Natural killer cell (primary cell): ENCODE measurements at regions not wholly inside any gene's neighbourhood (a gene's known extent, or its start where the extent isn't known, plus 50 kb on each side); places are given as distances from the start of the nearest gene placed in this dataset.

Source experiments
- ATAC-seq, 3 donors: fragments of 150-1000 bp in 2 of 3; fragments of 200-7000 bp in 1 of 3; cut with Tn5 transposase; 1 replicate in 1 of 3; 2 replicates in 2 of 3; pipeline ENCODE4 v1.10.0; 2021; ENCODE audit warnings: mild to moderate bottlenecking in 2 of 3, moderate library complexity in 2 of 3
- DNase-seq, 2 donors: peaks; one replicate each; pipeline versions ENCODE4 v3.0.0 to v3.0.0-alpha.2; 2013 to 2021; ENCODE audit warnings: mixed read lengths in 1 of 2
- H3K27ac ChIP-seq: one replicate; pipeline ENCODE4 v1.5.1; 2013; ENCODE audit warnings: mild to moderate bottlenecking, low read length
- H3K27me3 ChIP-seq: one replicate; pipeline ENCODE4 v1.6.1; 2013; ENCODE audit warnings: low read length; ENCODE audit not compliant: control insufficient read depth, insufficient read depth
- H3K36me3 ChIP-seq: one replicate; pipeline ENCODE4 v1.6.1; 2013; ENCODE audit warnings: low read length; ENCODE audit not compliant: control insufficient read depth, insufficient read depth
- H3K4me1 ChIP-seq: one replicate; pipeline ENCODE4 v1.6.1; 2013; ENCODE audit warnings: low read length; ENCODE audit not compliant: control insufficient read depth, insufficient read depth
- H3K4me3 ChIP-seq: one replicate; pipeline ENCODE4 v1.5.1; 2013; ENCODE audit warnings: low read length
- H3K9me3 ChIP-seq: one replicate; pipeline ENCODE4 v1.6.1; 2013; ENCODE audit warnings: low read length; ENCODE audit not compliant: control insufficient read depth, insufficient read depth
- H3K27ac Mint-ChIP-seq, 2 donors: one replicate each; pipeline ENCODE4 v1.8.0; 2022; ENCODE audit warnings: mild to moderate bottlenecking in 2 of 2, mixed read lengths in 2 of 2, moderate library complexity in 1 of 2
- H3K27me3 Mint-ChIP-seq, 2 donors: one replicate each; pipeline ENCODE4 v1.8.0; 2022; ENCODE audit warnings: low read depth in 2 of 2, mixed read lengths in 2 of 2
- H3K36me3 Mint-ChIP-seq: one replicate; pipeline ENCODE4 v1.8.0; 2022; ENCODE audit warnings: mixed read lengths
- H3K4me1 Mint-ChIP-seq, 2 donors: one replicate each; pipeline ENCODE4 v1.8.0; 2022; ENCODE audit warnings: mixed read lengths in 2 of 2
- H3K4me3 Mint-ChIP-seq: one replicate; pipeline ENCODE4 v1.8.0; 2022; ENCODE audit warnings: mild to moderate bottlenecking, moderate library complexity, mixed read lengths
- H3K9me3 Mint-ChIP-seq, 2 donors: one replicate each; pipeline ENCODE4 v1.8.0; 2022; ENCODE audit warnings: mixed read lengths in 2 of 2
- WGBS: methylation state at CpG from one replicate; pipeline ENCODE4 v1.1.7; 2013; ENCODE audit warnings: missing lambda C conversion rate; ENCODE audit not compliant: insufficient coverage; 5-methylcytosine and 5-hydroxymethylcytosine counted together
- intact Hi-C: fragments of 100-400 bp; cut with micrococcal nuclease; formaldehyde crosslinking; loops from one replicate; pipeline ENCODE4 v1.14.2; 2022
- TF ChIP-seq, protein P1 (sequence below): fragments of 200-600 bp; IDR thresholded peaks from one replicate; pipeline ENCODE4 v1.8.0; 2022; ENCODE audit warnings: antibody characterized with exemption

- H3K9me3 Mint-ChIP-seq = peaks cover 20 to 24% of the 10 kb centered on the region in 2 donors
- H3K36me3 ChIP-seq = no peaks in the 10 kb centered on the region
- no peak overlapping the region for H3K27ac ChIP-seq
- H3K4me1 ChIP-seq = no peaks in the 10 kb centered on the region
- no peak overlapping the region for H3K4me3 ChIP-seq
- 80% methylated on average over 8 of the region's 9 CpGs for WGBS
- H3K27me3 ChIP-seq = no peaks in the 10 kb centered on the region
- intact Hi-C loops = no loop called here
- no peaks in the 10 kb centered on the region for H3K27me3 Mint-ChIP-seq
- no peaks in the 10 kb centered on the region for H3K9me3 ChIP-seq
- no peak overlapping the region for H3K4me3 Mint-ChIP-seq
- TF ChIP-seq, protein P1, sequence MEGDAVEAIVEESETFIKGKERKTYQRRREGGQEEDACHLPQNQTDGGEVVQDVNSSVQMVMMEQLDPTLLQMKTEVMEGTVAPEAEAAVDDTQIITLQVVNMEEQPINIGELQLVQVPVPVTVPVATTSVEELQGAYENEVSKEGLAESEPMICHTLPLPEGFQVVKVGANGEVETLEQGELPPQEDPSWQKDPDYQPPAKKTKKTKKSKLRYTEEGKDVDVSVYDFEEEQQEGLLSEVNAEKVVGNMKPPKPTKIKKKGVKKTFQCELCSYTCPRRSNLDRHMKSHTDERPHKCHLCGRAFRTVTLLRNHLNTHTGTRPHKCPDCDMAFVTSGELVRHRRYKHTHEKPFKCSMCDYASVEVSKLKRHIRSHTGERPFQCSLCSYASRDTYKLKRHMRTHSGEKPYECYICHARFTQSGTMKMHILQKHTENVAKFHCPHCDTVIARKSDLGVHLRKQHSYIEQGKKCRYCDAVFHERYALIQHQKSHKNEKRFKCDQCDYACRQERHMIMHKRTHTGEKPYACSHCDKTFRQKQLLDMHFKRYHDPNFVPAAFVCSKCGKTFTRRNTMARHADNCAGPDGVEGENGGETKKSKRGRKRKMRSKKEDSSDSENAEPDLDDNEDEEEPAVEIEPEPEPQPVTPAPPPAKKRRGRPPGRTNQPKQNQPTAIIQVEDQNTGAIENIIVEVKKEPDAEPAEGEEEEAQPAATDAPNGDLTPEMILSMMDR = no peak
- H3K27ac Mint-ChIP-seq = no peak overlapping the region
- ATAC-seq (no peak), DNase-seq (no peak)
- H3K36me3 Mint-ChIP-seq = no peaks in the 10 kb centered on the region
- H3K4me1 Mint-ChIP-seq = no peaks in the 10 kb centered on the region
Measured at GRCh38 chr2:14816069-14817060, 183.8 kb downstream of the LRATD1 start.

GRCh38 chr2:14817848-14818247 lies 185.3 kb downstream of the LRATD1 start:
- H3K36me3 Mint-ChIP-seq = no peaks in the 10 kb centered on the region
- no peak overlapping the region for H3K27ac ChIP-seq
- H3K4me3 ChIP-seq = no peak overlapping the region
- H3K4me1 ChIP-seq = no peaks in the 10 kb centered on the region
- no peaks in the 10 kb centered on the region for H3K27me3 Mint-ChIP-seq
- peaks cover 18 to 21% of the 10 kb centered on the region in 2 donors for H3K9me3 Mint-ChIP-seq
- no peak for ATAC-seq
- intact Hi-C loops = no loop called here
- no peaks in the 10 kb centered on the region for H3K4me1 Mint-ChIP-seq
- H3K9me3 ChIP-seq = no peaks in the 10 kb centered on the region
- TF ChIP-seq, protein P1 = no peak
- H3K27me3 ChIP-seq = no peaks in the 10 kb centered on the region
- WGBS = 83% methylated on average over 4 of the region's 4 CpGs
- no peak overlapping the region for H3K4me3 Mint-ChIP-seq
- no peak overlapping the region for H3K27ac Mint-ChIP-seq
- DNase-seq = no peak
- no peaks in the 10 kb centered on the region for H3K36me3 ChIP-seq

GRCh38 chr2:14826518-14826917 lies 194.0 kb downstream of the LRATD1 start:
- DNase-seq (no peak), ATAC-seq (no peak)
- H3K27ac Mint-ChIP-seq = no peak overlapping the region
- no peaks in the 10 kb centered on the region for H3K9me3 ChIP-seq
- TF ChIP-seq, protein P1 = no peak
- no peaks in the 10 kb centered on the region for H3K27me3 Mint-ChIP-seq
- H3K4me1 ChIP-seq = no peaks in the 10 kb centered on the region
- WGBS = 87% methylated on average over 1 of the region's 1 CpG
- H3K27ac ChIP-seq = no peak overlapping the region
- peaks cover 13 to 17% of the 10 kb centered on the region in 2 donors for H3K9me3 Mint-ChIP-seq
- no peak overlapping the region for H3K4me3 ChIP-seq
- intact Hi-C loops = no loop called here
- peaks cover 6% of the 10 kb centered on the region for H3K36me3 Mint-ChIP-seq
- no peaks in the 10 kb centered on the region for H3K36me3 ChIP-seq
- H3K27me3 ChIP-seq = no peaks in the 10 kb centered on the region
- no peaks in the 10 kb centered on the region for H3K4me1 Mint-ChIP-seq
- no peak overlapping the region for H3K4me3 Mint-ChIP-seq
